Testis (tissue), 2 donors: ENCODE measurements at regions not wholly inside any gene's neighbourhood (a gene's known extent, or its start where the extent isn't known, plus 50 kb on each side); places are given as distances from the start of the nearest gene placed in this dataset.

Experiments
- POLR2A ChIP-seq: fragments of 450-650 bp; IDR thresholded peaks from one replicate; pipeline ENCODE4 v1.6.1; 2017; ENCODE audit warnings: antibody characterized with exemption, mild to moderate bottlenecking, moderate library complexity
- TF ChIP-seq, protein P1 (sequence below), 3 experiments: fragments of 450-650 bp in 2 of 3; fragments of 200-600 bp in 1 of 3; sonication (generic) in 1 of 3; IDR thresholded peaks; one replicate each; pipeline ENCODE4 v1.5.1; 2016 to 2019; ENCODE audit warnings: antibody characterized with exemption in 3 of 3, mild to moderate bottlenecking in 2 of 3, moderate library complexity in 1 of 3

- no peak for TF ChIP-seq POLR2A
- TF ChIP-seq, protein P1, sequence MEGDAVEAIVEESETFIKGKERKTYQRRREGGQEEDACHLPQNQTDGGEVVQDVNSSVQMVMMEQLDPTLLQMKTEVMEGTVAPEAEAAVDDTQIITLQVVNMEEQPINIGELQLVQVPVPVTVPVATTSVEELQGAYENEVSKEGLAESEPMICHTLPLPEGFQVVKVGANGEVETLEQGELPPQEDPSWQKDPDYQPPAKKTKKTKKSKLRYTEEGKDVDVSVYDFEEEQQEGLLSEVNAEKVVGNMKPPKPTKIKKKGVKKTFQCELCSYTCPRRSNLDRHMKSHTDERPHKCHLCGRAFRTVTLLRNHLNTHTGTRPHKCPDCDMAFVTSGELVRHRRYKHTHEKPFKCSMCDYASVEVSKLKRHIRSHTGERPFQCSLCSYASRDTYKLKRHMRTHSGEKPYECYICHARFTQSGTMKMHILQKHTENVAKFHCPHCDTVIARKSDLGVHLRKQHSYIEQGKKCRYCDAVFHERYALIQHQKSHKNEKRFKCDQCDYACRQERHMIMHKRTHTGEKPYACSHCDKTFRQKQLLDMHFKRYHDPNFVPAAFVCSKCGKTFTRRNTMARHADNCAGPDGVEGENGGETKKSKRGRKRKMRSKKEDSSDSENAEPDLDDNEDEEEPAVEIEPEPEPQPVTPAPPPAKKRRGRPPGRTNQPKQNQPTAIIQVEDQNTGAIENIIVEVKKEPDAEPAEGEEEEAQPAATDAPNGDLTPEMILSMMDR (IDR thresholded peaks at IDR 0.05): no peak
Measured at GRCh38 chr4:184548648-184549341, 74.4 kb upstream of the IRF2 start.
